Type B pancreatic cell (in vitro differentiated cells): ENCODE measurements at regions not wholly inside any gene's neighbourhood (a gene's known extent, or its start where the extent isn't known, plus 50 kb on each side); places are given as distances from the start of the nearest gene placed in this dataset.

ENCODE experiments used
- DNase-seq: peaks from one replicate; pipeline ENCODE4 v3.0.0; 2021; ENCODE audit warnings: mixed read lengths; ENCODE audit not compliant: unreplicated experiment; ENCODE audit errors: extremely low spot score
- H3K27ac Mint-ChIP-seq: 2 replicates; pipeline ENCODE4 v1.8.0; 2021; ENCODE audit warnings: mild to moderate bottlenecking, mixed read lengths
- H3K27me3 Mint-ChIP-seq: 2 replicates; pipeline ENCODE4 v1.8.0; 2021; ENCODE audit warnings: mixed read lengths
- H3K36me3 Mint-ChIP-seq: 2 replicates; pipeline ENCODE4 v1.8.0; 2021; ENCODE audit warnings: mixed read lengths
- H3K4me1 Mint-ChIP-seq: one replicate; pipeline ENCODE4 v1.8.0; 2021; ENCODE audit warnings: mixed read lengths; ENCODE audit not compliant: unreplicated experiment
- H3K4me3 Mint-ChIP-seq: 2 replicates; pipeline ENCODE4 v1.8.0; 2021; ENCODE audit warnings: mild to moderate bottlenecking, mixed read lengths
- H3K9me3 Mint-ChIP-seq: 2 replicates; pipeline ENCODE4 v1.8.0; 2021; ENCODE audit warnings: mixed read lengths
- CTCF ChIP-seq: fragments of 200-600 bp; sonication (generic); conservative IDR thresholded peaks from 2 replicates; pipeline ENCODE4 v1.5.0; 2021; ENCODE audit warnings: antibody characterized with exemption, mild to moderate bottlenecking

- no peak for DNase-seq
- TF ChIP-seq CTCF: no peak
- Mint-ChIP-seq H3K9me3 (peaks cover 5% of the 10 kb centered on the region), H3K4me3 (no peak overlapping the region), H3K4me1 (peaks cover 4% of the 10 kb centered on the region), H3K27me3 (no peaks in the 10 kb centered on the region), H3K27ac (no peak overlapping the region), H3K36me3 (no peaks in the 10 kb centered on the region)
These were observed 373.6 kb downstream of the MID1IP1 start for GRCh38 chrX:39174772-39175417.

GRCh38 chrX:39175418-39176057 lies 374.3 kb downstream of the MID1IP1 start:
- no peak overlapping the region for H3K4me3 Mint-ChIP-seq
- peaks cover 5% of the 10 kb centered on the region for H3K9me3 Mint-ChIP-seq
- no peak for TF ChIP-seq CTCF
- H3K36me3 Mint-ChIP-seq: no peaks in the 10 kb centered on the region
- H3K27me3 Mint-ChIP-seq: no peaks in the 10 kb centered on the region
- H3K4me1 Mint-ChIP-seq: peaks cover 4% of the 10 kb centered on the region
- DNase-seq: no peak
- no peak overlapping the region for H3K27ac Mint-ChIP-seq

DNA sequence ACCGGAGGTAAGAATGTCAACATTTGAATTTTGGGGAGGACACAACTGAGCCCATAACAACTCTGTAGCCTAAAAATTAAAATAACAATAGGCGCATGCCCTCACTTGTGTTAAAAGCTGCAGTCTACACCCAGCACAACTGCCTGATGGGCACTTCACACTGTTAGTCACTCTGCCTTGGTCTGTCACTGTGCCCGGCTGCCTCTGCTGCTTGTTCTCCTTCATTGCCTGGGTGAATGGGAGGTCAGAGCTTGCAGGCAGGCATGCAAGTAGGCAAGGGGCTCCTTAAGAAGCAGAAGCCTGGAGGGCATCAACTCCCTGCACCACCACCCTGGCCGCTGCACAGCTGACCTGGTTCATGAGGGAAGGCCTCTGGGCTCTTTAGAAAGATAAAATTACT lies 374.8 kb downstream of the MID1IP1 start:
- Mint-ChIP-seq H3K36me3 (no peaks in the 10 kb centered on the region), H3K27me3 (no peaks in the 10 kb centered on the region), H3K27ac (no peak overlapping the region), H3K4me3 (no peak overlapping the region), H3K4me1 (peaks cover 4% of the 10 kb centered on the region), H3K9me3 (peaks cover 5% of the 10 kb centered on the region)
- no peak for DNase-seq
- TF ChIP-seq CTCF: no peak

- Mint-ChIP-seq H3K27ac (no peak overlapping the region), H3K4me1 (no peaks in the 10 kb centered on the region), H3K27me3 (no peaks in the 10 kb centered on the region), H3K9me3 (peaks cover 7% of the 10 kb centered on the region), H3K36me3 (no peaks in the 10 kb centered on the region), H3K4me3 (no peak overlapping the region)
- no peak for DNase-seq
- TF ChIP-seq CTCF: no peak
These were observed 388.2 kb downstream of the MID1IP1 start for GRCh38 chrX:39189431-39189830.

GRCh38 chrX:39194673-39195072 lies 393.4 kb downstream of the MID1IP1 start:
- TF ChIP-seq CTCF: no peak
- no peak for DNase-seq
- Mint-ChIP-seq H3K27ac (no peak overlapping the region), H3K4me1 (peaks cover 10% of the 10 kb centered on the region), H3K4me3 (no peak overlapping the region), H3K9me3 (peaks cover 4% of the 10 kb centered on the region), H3K36me3 (no peaks in the 10 kb centered on the region), H3K27me3 (no peaks in the 10 kb centered on the region)
